ENCODE measurements at regions not wholly inside any gene's neighbourhood (a gene's known extent, or its start where the extent isn't known, plus 50 kb on each side); places are given as distances from the start of the nearest gene placed in this dataset.
"Not testable (repeated sequence)": the region's sequence is repeated elsewhere in the genome, so short reads cannot be mapped to it uniquely, and the experiment has no call there.

DNA sequence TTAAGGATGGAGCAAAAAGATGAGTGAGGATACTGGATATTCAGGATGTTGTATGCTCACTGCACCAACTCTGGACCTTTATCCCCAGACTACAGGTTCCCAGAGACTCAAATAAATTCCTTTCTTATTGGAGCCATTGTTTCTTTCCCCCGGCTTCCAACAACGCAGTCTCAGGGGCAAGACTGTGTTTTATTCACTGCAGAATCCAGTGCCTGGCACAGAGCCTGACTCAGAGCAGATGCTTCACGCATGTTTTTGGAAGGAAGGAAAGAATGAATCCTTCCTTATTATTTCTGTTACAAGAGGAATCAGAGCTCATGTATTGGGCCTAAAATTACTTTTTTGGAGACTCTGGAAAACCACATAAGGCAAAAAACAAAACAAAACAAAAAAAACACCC, 96.0 kb upstream of the VGLL4 start:
- Histone ChIP-seq H3K4me3 (no peak overlapping the region), H3K9me3 (no peaks in the 10 kb centered on the region), H3K27ac (no peak overlapping the region), H3K4me1 (no peaks in the 10 kb centered on the region), H3K27me3 (no peaks in the 10 kb centered on the region), H3K36me3 (replicated peaks in 1 of 2; ENCODE audit: insufficient read depth in 1 of 2, low read depth in 2 of 2) (no peaks in the 10 kb centered on the region)
- intact Hi-C loops (cut with DNase I) = no loop called here
- DNase-seq (no peak), ATAC-seq (no peak)
- 76 to 84% methylated on average over 3 of the region's 3 CpGs for WGBS, 2 donors
- TF ChIP-seq POLR2A (IDR thresholded peaks at IDR 0.05) = no peak
- TF ChIP-seq CTCF (IDR thresholded peaks at IDR 0.05) = no peak

- H3K27me3 ChIP-seq = no peaks in the 10 kb centered on the region
- no peak overlapping the region for H3K4me3 ChIP-seq
- H3K36me3 ChIP-seq (replicated peaks in 1 of 2; ENCODE audit: insufficient read depth in 1 of 2, low read depth in 2 of 2) = no peaks in the 10 kb centered on the region
- DNase-seq = no peak
- no peaks in the 10 kb centered on the region for H3K4me1 ChIP-seq
- 54 to 58% methylated on average over 2 of the region's 2 CpGs for WGBS, 2 donors
- ATAC-seq = no peak
- intact Hi-C loops (cut with DNase I) = no loop called here
- H3K27ac ChIP-seq = no peak overlapping the region
- H3K9me3 ChIP-seq = no peaks in the 10 kb centered on the region
- no peak for TF ChIP-seq POLR2A (IDR thresholded peaks at IDR 0.05)
- TF ChIP-seq CTCF (IDR thresholded peaks at IDR 0.05) = no peak
Observed at GRCh38 chr3:11739123-11739522, 95.4 kb upstream of the VGLL4 start.

DNA sequence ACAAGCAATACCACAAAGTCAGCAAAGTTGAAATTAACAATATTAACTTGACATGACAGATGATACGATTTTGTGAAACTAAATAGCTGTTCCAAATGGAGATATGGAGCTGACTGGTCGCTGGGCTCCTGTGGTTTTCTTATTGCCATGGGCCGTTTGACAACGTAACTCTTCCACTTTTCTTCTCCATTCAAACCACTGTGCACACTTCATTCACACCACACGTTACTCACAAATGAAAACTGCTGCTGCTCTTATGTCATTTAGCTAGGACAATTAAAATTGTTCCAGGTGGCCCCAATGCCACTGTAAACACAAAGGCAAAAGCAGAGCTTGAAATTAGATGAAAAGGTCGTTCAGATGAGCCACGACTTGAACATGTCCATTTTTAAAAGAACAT, 94.0 kb upstream of the VGLL4 start:
- TF ChIP-seq CTCF (IDR thresholded peaks at IDR 0.05) = no peak
- TF ChIP-seq POLR2A (IDR thresholded peaks at IDR 0.05) = no peak
- intact Hi-C loops (cut with DNase I) = no loop called here
- whole genome bisulfite sequencing, 2 donors = 71 to 76% methylated on average over 7 of the region's 7 CpGs

GRCh38 chr3:11736136-11736833, 92.6 kb upstream of the VGLL4 start:
- WGBS, 2 donors = 81 to 82% methylated on average over 9 of the region's 9 CpGs
- Histone ChIP-seq H3K36me3 (replicated peaks in 1 of 2; ENCODE audit: insufficient read depth in 1 of 2, low read depth in 2 of 2) (no peaks in the 10 kb centered on the region), H3K27ac (no peak overlapping the region), H3K4me1 (no peaks in the 10 kb centered on the region), H3K9me3 (no peaks in the 10 kb centered on the region), H3K27me3 (no peaks in the 10 kb centered on the region), H3K4me3 (no peak overlapping the region)
- intact Hi-C loops (cut with DNase I) = no loop called here
- ATAC-seq = no peak
- DNase-seq = no peak
- TF ChIP-seq CTCF (IDR thresholded peaks at IDR 0.05) (no peak), POLR2A (IDR thresholded peaks at IDR 0.05) (no peak)

More for the DNA sequence above, 94.0 kb upstream of the VGLL4 start:
- Histone ChIP-seq H3K9me3 (no peaks in the 10 kb centered on the region), H3K36me3 (replicated peaks in 1 of 2; ENCODE audit: insufficient read depth in 1 of 2, low read depth in 2 of 2) (no peaks in the 10 kb centered on the region), H3K27ac (no peak overlapping the region), H3K4me1 (no peaks in the 10 kb centered on the region), H3K27me3 (no peaks in the 10 kb centered on the region), H3K4me3 (no peak overlapping the region)
- no peak for ATAC-seq
- DNase-seq = no peak

DNA sequence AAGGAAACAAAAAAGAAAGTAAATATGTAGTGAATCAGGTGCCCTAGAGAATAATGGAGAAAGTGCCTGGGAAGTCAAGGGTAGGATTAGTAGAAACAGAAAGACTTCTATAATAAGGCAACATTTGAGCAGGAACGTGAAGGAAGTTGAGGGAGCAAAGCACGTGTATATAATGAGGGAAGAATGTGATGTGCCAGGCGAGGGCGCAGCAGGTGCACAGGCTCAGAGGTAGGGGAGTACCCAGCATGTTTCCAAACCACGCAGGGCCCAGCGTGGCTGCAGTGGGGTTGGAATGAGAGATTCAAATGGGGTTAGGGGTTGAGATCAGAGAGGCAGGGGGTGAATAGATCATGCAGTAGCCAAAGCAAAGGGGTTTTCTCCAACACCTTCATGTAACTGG, 91.9 kb upstream of the VGLL4 start:
- no peaks in the 10 kb centered on the region for H3K9me3 ChIP-seq
- ATAC-seq = no peak
- intact Hi-C loops (cut with DNase I) = no loop called here
- TF ChIP-seq POLR2A (IDR thresholded peaks at IDR 0.05) (no peak), CTCF (IDR thresholded peaks at IDR 0.05) (no peak)
- 60 to 76% methylated on average over 6 of the region's 6 CpGs for WGBS, 2 donors
- H3K27me3 ChIP-seq = no peaks in the 10 kb centered on the region
- H3K27ac ChIP-seq = no peak overlapping the region
- peak in 2 of 4 donors; percentile 13 to 17 for DNase-seq
- H3K4me1 ChIP-seq = no peaks in the 10 kb centered on the region
- H3K36me3 ChIP-seq (replicated peaks in 1 of 2; ENCODE audit: insufficient read depth in 1 of 2, low read depth in 2 of 2) = no peaks in the 10 kb centered on the region
- H3K4me3 ChIP-seq = no peak overlapping the region

DNA sequence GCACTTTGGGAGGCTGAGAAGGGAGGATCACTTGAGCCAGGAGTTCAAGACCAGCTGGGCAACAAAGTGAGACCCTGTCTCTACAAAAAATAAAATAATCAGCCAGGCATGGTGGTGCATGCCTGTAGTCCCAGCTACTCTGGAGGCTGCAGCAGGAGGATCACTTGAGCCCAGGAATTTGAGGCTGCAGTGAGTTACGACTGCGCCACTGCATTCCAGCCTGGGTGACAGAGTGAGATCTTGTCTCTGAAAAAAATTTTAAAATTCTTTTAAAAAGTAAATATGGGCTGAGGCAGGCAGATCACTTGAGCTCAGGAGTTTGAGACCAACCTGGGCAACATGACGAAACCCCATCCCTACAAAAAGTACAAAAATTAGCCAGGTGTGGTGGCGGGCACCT, 91.4 kb upstream of the VGLL4 start:
- intact Hi-C loops (cut with DNase I); H3K36me3 ChIP-seq (replicated peaks in 1 of 2; ENCODE audit: insufficient read depth in 1 of 2, low read depth in 2 of 2); DNase-seq; H3K27ac ChIP-seq; H3K4me1 ChIP-seq; ATAC-seq; H3K4me3 ChIP-seq; H3K9me3 ChIP-seq; H3K27me3 ChIP-seq: not testable (repeated sequence)
- WGBS, 2 donors = 91 to 97% methylated on average over 4 of the region's 4 CpGs

All from body of pancreas (tissue), 4 donors.